ENCODE measurements at regions not wholly inside any gene's neighbourhood (a gene's known extent, or its start where the extent isn't known, plus 50 kb on each side); places are given as distances from the start of the nearest gene placed in this dataset.
"Not testable (repeated sequence)": the region's sequence is repeated elsewhere in the genome, so short reads cannot be mapped to it uniquely, and the experiment has no call there.

DNA sequence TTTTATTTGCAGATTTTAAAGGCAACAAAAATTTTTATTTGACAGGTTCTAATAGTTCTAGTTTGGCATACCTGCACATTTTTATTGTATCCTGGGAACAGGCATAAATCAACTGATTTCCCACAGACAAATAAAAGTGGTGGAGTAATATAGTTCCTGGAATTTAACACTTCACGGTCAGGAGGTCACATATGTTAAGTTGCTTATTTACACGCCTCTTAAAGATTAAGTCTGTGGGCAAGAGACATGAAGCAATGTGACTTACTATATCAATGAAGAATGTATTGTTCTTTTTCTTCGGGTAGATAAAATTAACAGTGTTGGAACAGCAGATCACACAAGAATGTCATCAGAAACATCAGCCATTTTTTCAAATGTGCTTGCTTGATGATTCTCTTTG lies 558.3 kb downstream of the TTLL7 start:
- H3K4me3 ChIP-seq (ENCODE audit: low read length): not testable (repeated sequence)
- DNase-seq (ENCODE audit: low read depth): peak; percentile 76

DNA sequence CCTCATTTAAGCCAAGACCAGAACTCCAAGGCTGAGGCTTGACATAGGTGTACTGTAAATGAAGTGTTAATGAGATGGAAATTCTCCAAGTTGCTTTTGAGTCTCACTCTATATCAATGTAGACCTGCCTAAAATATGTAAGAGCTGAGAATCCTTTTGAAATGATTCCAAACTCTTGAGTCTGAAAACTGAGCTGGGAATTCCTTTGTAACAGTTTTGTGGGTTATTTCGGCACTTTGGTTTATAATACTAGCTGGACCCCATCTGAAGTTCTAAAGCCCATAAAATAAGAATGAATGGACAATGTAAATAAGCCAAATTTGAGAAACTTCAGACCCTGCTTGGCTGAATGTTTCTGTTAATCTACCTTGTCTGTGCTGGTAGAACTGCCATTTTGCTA lies 558.9 kb downstream of the TTLL7 start:
- not testable (repeated sequence) for DNase-seq (ENCODE audit: low read depth); H3K4me3 ChIP-seq (ENCODE audit: low read length)

DNA sequence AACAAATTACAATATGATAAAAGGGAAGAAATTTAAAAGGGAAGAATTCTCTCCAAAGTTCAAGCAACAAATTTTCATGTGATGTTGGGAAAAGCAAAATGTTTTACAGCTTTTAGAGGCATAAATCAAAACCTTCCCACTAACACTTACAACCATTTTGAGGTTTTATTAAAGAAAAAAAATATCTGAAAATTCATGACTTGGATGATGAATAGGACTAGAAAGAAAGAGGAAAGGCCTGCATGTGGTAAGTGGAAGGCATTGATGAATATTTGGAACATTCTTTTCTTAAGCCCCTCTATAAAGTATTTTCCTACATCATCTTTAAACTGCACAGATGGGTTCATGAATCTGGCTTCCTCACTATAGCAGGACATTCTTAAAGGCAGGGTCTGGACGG lies 560.6 kb downstream of the TTLL7 start:
- H3K4me3 ChIP-seq (ENCODE audit: low read length); DNase-seq (ENCODE audit: low read depth): not testable (repeated sequence)

DNA sequence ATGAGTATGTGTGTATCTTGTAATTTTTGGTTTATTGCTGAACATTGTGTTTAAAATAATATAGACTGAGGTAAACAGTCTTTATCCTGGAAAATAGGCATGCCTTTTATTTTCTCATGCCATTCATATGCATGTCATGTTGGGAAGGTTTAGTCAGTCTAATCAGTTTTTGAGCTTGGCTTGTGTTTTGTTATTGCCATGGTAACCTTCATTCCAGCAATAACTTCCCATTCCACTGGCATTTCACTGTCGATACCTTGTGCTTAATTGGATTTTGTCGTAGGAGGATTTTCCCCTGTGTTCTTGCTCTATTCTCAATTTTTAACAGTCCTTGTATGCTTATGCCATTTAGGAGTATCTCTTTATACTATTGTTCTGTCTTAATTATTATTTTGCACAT lies 563.6 kb downstream of the TTLL7 start:
- DNase-seq (ENCODE audit: low read depth): peak; percentile 76

DNA sequence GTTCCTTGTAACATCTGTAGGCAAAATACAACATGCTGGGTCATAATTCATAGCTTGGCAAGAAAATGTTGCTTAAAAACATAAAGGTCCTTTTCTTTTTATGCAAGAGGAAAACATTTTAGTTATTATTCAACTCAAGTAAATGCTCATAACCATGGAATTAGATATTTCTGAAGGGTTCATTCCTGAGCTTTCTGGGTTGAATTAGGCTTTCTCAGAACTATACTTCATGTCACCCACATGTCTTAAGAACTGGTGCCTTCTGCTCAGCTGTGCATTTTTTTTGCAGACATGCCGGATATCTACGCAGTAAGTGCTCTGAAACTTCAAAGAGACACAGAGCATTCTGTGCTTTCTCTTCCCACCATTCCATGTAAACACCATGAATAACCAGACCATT lies 571.4 kb downstream of the TTLL7 start:
- DNase-seq (ENCODE audit: low read depth); H3K4me3 ChIP-seq (ENCODE audit: low read length): not testable (repeated sequence)

More for the DNA sequence above, 563.6 kb downstream of the TTLL7 start:
- H3K4me3 ChIP-seq (ENCODE audit: low read length): not testable (repeated sequence)

DNA sequence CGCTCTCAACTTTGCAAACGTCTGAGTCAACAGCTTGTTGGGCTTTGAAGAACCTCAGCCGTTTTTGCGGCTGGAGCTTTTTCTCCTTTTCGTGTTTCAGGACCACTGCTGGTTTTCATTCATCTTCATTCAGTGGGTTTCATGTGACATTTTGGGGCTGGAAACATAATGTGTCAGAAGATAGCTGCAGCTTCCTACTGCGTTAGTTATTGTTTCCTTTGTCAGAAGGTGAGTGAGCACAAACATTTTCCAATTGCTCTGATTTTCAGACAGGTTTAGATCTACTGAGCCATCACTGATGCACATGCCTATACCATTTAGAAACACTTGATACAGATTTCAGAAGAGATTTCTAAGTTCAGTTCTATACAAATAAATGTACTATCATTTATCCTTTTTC lies 575.5 kb downstream of the TTLL7 start:
- DNase-seq (ENCODE audit: low read depth); H3K4me3 ChIP-seq (ENCODE audit: low read length): not testable (repeated sequence)

DNA sequence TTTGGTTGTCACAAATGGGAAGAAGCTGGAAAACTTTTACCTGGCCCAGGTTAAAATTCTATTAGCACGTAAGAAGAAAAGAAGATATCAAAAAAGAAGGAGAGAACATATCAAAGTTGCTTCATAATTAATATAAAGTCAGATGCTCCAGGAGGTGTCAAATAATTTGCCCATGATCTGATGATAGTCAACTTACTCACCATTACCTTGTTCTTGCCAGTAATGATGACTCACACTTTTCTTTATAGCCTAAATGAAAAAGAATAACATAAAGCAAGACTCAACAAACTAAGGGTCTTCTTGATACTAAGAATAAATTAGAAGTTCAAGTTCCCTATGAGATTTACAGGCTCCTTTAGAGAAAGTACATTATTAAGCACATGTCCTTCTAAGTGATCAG lies 580.4 kb downstream of the TTLL7 start:
- no peak overlapping the region for H3K4me3 ChIP-seq (ENCODE audit: low read length)
- TF ChIP-seq, protein P1, sequence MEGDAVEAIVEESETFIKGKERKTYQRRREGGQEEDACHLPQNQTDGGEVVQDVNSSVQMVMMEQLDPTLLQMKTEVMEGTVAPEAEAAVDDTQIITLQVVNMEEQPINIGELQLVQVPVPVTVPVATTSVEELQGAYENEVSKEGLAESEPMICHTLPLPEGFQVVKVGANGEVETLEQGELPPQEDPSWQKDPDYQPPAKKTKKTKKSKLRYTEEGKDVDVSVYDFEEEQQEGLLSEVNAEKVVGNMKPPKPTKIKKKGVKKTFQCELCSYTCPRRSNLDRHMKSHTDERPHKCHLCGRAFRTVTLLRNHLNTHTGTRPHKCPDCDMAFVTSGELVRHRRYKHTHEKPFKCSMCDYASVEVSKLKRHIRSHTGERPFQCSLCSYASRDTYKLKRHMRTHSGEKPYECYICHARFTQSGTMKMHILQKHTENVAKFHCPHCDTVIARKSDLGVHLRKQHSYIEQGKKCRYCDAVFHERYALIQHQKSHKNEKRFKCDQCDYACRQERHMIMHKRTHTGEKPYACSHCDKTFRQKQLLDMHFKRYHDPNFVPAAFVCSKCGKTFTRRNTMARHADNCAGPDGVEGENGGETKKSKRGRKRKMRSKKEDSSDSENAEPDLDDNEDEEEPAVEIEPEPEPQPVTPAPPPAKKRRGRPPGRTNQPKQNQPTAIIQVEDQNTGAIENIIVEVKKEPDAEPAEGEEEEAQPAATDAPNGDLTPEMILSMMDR (conservative IDR thresholded peaks at IDR 0.05; ENCODE audit: low read depth, low read length): no peak
- DNase-seq (ENCODE audit: low read depth): no peak

DNA sequence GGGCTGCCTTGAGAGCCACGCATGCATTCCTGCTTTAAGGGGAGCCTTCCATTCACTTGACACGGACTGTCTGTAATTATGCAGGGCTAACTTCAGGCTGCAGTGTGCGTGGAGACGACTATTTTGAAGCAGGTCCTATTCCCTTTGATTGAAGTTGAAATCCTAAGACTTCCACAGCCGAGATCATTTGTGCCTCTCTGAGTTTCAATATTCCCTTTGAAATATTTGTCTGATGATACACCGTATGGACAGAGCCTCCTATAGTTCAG lies 585.2 kb downstream of the TTLL7 start:
- not testable (repeated sequence) for H3K4me3 ChIP-seq (ENCODE audit: low read length); DNase-seq (ENCODE audit: low read depth)

DNA sequence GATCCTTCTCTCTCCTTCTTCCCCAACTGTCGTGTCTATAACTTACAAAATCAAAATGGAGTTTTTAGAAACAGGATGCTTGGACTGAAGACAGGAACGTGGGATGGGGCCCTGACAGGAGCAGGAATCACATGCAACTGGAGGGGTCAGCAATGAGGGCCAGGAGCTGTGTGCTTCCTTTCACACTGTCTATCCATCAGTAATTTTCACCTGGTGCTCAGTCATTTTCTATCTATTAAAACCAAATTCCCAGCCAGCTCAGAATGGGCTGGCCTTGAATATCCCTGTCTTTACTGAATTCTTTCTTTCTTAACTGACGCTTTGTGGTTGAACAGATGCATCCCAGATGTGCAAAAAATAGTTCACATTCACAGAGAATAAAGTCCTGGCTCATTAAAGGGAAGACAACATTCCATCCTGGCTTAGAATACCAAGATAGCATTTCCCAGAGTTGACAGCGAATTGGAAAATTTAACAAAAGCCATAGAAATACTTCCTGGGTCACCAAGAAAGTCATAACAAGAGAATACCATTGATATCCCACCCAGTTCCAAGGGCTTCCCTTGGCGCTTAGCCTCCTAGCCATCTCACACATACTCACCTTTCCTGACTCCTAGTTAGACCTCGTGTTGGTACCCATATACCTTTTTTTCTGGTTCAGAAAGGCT lies 588.1 kb downstream of the TTLL7 start:
- DNase-seq (ENCODE audit: low read depth): not testable (repeated sequence)

DNA sequence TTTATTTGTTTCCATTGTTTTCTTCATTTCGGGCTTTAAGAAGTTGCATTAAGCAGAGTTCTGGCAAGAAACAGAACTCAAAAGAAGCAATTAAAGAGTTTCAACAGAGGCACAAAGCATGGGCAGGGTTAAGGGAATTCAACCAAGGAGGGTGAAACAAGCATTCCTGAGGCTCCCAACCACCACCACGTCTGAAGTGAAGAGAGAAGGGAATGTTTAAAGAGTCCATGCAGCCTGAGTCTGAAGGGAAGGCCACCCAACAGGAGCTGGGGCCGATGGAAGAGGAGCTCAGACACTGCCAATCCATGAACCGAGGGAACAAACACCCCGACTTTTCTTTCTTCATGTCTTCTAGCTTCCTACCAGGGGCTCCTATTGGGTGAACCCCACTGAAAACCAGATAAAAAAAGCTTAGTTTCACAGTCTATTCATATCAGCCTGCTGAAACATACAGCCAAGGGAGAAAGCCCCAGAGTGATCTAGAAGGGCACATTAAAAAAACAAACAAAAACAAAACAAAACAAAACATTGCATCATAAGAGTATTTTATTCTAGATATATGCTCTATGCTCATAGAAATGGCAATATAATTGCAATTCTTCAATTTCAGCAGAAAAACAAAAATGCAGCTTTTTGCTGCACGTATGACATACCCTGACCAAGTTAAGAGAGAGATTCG lies 592.1 kb downstream of the TTLL7 start:
- DNase-seq (ENCODE audit: low read depth); H3K4me3 ChIP-seq (ENCODE audit: low read length): not testable (repeated sequence)

More for the DNA sequence above, 588.1 kb downstream of the TTLL7 start:
- H3K4me3 ChIP-seq (ENCODE audit: low read length): not testable (repeated sequence)

DNA sequence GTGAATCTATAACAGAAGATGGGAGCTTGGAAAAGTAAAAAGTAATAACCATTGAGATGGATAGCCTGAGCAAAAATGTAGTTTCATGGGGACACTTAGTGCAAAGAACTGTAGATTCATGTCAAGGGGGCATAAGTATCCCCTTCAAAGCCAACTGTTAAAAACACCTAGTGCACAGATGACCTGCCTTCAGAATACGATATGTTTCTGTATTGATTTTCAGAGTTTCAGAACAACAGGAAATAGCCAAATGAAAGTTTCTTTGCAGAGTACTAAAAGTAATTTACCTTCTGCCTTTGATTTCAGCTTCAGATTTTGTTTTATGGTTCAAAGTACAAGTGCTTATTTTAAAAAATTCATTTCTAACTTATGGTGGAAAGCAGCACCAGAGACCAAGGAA lies 593.1 kb downstream of the TTLL7 start:
- not testable (repeated sequence) for DNase-seq (ENCODE audit: low read depth); H3K4me3 ChIP-seq (ENCODE audit: low read length)

DNA sequence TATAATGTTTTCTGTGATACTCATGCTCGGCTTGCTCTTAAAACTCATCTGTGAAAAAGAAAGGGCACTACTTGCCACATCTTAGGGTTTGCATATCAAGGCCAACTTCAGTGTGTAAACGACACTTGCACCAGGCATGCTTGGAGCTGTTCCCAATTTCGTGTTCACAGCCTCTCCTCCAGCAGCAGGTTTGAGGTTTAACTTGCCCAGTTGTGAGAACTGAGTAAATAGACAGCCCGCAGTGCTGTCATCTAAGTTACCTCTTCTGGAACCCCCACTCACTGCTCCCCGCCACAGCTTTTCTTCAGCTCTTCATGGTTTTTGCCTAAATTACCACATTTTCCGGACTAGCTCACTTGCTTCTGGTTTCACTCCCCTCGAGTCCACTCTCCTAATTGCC lies 595.4 kb downstream of the TTLL7 start:
- H3K4me3 ChIP-seq (ENCODE audit: low read length); DNase-seq (ENCODE audit: low read depth): not testable (repeated sequence)

DNA sequence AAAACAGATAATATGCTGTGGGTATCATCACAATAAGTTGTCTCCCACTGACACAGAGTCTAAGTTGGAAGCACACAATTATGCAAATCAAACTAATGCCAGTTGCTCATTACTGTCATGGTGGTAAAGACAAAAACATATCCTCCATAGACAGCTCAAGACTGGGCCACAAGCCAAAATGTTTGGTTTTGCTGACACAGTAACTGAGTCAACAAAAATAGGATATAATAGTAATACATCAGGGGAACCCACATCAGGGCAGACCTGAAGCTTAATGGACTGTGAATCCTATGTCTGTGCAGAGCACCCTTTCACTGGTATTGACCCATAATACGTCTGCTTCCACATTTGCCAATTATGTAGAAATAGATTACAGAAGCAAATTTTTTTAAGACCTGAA lies 597.8 kb downstream of the TTLL7 start:
- DNase-seq (ENCODE audit: low read depth); H3K4me3 ChIP-seq (ENCODE audit: low read length): not testable (repeated sequence)

DNA sequence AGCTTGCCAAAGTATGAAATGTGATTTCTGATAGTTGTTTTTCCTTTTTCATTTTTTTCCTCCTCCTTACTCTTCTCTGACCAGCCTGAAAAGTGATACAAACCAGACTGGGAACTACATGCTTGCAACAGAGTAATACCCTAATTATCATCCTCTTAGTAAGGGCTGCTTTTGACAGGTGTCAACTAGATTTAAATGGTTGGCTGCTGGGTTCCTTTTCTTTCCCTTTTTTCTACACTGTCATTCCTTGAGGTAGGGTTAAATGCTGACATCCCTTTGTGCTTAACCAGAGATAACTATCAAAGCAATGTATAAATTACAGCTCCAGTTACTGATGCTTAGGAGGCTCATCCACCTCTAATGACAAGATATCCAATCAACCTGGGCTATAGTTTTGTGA lies 598.8 kb downstream of the TTLL7 start:
- H3K4me3 ChIP-seq (ENCODE audit: low read length); DNase-seq (ENCODE audit: low read depth): not testable (repeated sequence)

DNA sequence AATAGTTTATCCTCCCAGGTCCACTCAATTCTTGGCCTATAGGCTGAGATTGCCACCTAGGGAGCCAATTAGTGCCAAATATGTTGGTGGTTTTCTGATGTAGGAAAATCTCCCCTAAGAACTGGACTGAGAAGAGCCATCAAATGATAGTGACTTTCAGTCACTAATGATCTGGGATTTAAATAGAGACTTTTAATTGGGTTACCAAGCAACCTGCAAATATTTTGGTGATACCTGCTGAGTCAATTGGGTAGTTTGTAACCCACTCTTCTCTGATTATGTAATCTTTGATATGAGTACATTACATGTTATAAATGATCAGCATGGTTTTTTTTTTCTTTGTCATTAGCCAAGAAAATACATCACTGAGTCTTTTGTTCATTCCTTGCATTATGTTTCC lies 600.8 kb downstream of the TTLL7 start:
- DNase-seq (ENCODE audit: low read depth); H3K4me3 ChIP-seq (ENCODE audit: low read length): not testable (repeated sequence)

DNA sequence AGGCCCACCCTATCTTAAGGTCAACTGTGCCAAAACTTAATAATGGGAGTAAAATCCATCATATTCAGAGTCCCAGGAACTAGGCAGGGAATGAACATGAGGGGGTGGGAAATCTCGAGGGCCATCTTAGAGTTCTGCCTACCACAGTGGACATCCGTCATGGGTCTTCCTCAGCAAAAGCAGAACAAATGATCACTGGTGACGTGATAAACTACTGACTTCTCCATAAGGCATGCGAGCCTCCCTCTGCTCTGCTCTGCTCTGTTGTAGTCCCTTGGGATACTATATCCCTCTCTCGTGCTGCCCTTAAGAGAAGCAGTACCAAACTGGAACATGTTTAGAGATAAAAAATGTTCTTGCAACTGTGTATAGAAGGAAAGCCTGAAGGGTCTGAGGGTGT lies 603.8 kb downstream of the TTLL7 start:
- not testable (repeated sequence) for H3K4me3 ChIP-seq (ENCODE audit: low read length); DNase-seq (ENCODE audit: low read depth)

DNA sequence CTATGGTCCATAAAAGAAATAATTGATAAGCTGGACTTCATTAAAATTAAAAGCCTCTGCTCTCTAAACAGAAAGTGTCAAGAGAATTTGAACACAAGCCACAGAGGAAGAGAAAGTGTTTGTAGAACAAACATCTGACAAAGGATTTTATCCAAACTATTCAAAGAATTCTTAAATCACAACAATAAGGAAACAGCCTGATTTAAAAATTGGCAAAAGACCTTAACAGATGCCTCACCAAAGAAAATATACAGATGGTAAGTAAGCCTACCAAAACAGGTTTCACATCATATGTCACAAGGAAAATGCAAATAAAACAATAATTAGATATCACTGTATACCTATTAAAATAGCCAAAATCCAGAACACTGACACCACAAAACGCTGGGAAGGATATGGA lies 612.0 kb downstream of the TTLL7 start:
- not testable (repeated sequence) for H3K4me3 ChIP-seq (ENCODE audit: low read length); DNase-seq (ENCODE audit: low read depth)

DNA sequence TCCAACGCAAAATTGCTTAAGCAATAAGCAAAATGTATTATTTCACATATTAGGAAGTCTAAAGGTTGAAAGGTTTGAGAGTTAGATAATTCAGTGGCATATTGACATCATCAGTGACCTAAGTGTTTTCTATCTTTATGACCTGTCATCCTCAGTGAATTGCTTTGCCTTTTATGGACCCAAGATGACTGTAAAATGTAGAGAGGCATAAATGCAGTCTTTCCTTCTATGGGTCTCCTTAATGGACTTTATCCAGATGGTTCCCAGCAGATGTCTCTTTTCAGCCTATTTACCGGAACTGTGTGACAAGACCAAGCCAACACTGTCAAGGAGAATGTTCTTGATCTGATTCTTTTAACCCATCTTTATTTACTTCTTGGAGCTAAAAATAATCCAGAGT lies 615.8 kb downstream of the TTLL7 start:
- not testable (repeated sequence) for H3K4me3 ChIP-seq (ENCODE audit: low read length); DNase-seq (ENCODE audit: low read depth)

DNA sequence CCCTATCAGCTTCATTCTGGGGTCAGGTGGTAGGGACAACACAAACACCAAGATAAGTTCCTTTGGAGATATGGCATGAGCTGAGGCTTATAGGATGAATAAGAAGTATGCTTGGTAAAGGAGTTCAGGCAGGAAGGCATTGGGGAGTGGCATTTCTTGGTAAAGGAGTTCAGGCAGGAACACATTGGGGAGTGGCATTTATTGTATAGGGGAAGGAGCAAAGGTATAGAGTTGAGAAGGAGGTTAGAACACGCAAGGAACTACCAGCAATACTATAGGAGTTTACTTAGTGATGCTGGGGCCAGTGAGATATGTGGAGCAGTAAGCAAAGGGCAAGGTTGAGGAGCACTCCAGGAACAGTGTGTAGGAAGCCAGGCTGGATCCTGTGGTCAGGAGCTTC lies 625.9 kb downstream of the TTLL7 start:
- DNase-seq (ENCODE audit: low read depth); H3K4me3 ChIP-seq (ENCODE audit: low read length): not testable (repeated sequence)

DNA sequence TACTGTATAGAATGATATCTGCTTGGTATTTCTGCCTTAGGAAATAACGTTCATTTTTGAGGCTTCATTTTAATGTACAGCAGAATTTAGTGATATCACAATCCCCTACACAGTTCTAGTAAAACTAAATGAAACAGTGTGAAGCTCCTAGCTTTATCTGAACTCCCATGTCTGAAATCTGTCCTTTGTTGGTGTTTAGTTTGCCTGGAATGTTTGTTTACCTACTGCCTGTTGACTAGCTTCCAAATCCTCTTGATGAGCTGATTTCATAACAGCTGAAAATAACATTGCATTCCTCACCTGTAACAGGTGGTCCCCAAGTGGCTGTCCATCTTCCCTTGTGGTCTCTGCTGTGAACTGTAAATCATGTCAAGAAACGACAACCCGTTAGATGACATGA lies 629.1 kb downstream of the TTLL7 start:
- DNase-seq (ENCODE audit: low read depth); H3K4me3 ChIP-seq (ENCODE audit: low read length): not testable (repeated sequence)

All from retinal pigment epithelial cell (primary cell).